ENCODE measurements at regions not wholly inside any gene's neighbourhood (a gene's known extent, or its start where the extent isn't known, plus 50 kb on each side); places are given as distances from the start of the nearest gene placed in this dataset.

DNA sequence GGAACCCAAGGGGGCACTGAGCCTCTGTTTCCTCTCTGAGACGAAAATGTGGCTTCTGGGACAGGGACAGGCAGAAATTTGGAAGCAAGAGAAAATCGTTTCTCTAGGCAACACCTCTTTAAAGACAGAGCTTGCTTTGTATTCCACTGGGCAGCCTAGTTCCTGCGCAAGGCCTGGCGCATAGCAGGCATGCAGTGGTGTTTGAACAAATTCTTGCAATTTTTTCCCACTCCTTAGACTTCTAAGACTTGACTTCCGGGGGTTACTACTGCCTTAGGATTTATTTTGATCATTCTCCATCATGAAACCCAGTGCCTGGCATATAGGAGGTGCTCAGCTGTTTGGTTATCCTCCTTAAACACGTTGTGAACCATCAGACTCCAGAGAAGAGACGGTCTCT, 249.0 kb upstream of the KCNG1 start:
- no TSS peak for BruUV-seq (replicated peaks)
- Histone ChIP-seq H3K27ac (ENCODE audit: extremely low read depth, low read depth, low read length) (no peak overlapping the region), H4K20me1 (replicated peaks; ENCODE audit: control insufficient read depth, insufficient read depth, low read length) (no peaks in the 10 kb centered on the region), H3K4me2 (ENCODE audit: insufficient read depth, low read length) (no peak overlapping the region), H3K9me3 (replicated peaks; ENCODE audit: control insufficient read depth, insufficient read depth, low read depth, low read length) (no peaks in the 10 kb centered on the region), H2AFZ (ENCODE audit: low read depth, low read length) (no peak overlapping the region), H3K36me3 (ENCODE audit: control insufficient read depth, insufficient read depth, low read length) (no peaks in the 10 kb centered on the region), H3K79me2 (ENCODE audit: control insufficient read depth, insufficient read depth, low read length) (no peaks in the 10 kb centered on the region), H3K9me1 (ENCODE audit: control insufficient read depth, insufficient read depth, low read length) (no peaks in the 10 kb centered on the region), H3K4me1 (replicated peaks in 1 of 2; ENCODE audit: control insufficient read depth in 2 of 2, insufficient read depth in 2 of 2, low read length in 2 of 2) (no peaks in the 10 kb centered on the region), H3K27me3 (ENCODE audit: control insufficient read depth in 2 of 2, insufficient read depth in 2 of 2, low read length in 2 of 2) (peaks cover 4 to 46% of the 10 kb centered on the region in 2 experiments; a peak in 4 of 5 replicates), H3K9ac (ENCODE audit: insufficient read depth in 1 of 2, low read depth in 2 of 2, low read length in 2 of 2) (no peak overlapping the region), H3K4me3 (no peak overlapping the region)
- DNase-seq (ENCODE audit: extremely low read depth in 1 of 4, low spot score in 3 of 4) (no peak), ATAC-seq (no peak), FAIRE-seq (no peak)
- intact Hi-C loops (cut with micrococcal nuclease): no loop called here
- POLR2A ChIA-PET: no interaction called here
- 4% methylated on average over 7 of the region's 7 CpGs for WGBS (ENCODE audit: insufficient coverage, low coverage, missing lambda C conversion rate)
- TF ChIP-seq, protein P1, sequence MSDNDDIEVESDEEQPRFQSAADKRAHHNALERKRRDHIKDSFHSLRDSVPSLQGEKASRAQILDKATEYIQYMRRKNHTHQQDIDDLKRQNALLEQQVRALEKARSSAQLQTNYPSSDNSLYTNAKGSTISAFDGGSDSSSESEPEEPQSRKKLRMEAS (CRISPR knock-in tag; IDR thresholded peaks at IDR 0.05): no peak
- TF ChIP-seq WHSC1 (IDR thresholded peaks at IDR 0.05; ENCODE audit: low read length): no peak
- TF ChIP-seq CEBPB (tag; IDR thresholded peaks at IDR 0.05): no peak
- TF ChIP-seq ZNF431 (CRISPR knock-in tag; IDR thresholded peaks at IDR 0.05): no peak
- TF ChIP-seq ZNF57 (CRISPR knock-in tag; IDR thresholded peaks at IDR 0.05): no peak
- TF ChIP-seq, protein P2, sequence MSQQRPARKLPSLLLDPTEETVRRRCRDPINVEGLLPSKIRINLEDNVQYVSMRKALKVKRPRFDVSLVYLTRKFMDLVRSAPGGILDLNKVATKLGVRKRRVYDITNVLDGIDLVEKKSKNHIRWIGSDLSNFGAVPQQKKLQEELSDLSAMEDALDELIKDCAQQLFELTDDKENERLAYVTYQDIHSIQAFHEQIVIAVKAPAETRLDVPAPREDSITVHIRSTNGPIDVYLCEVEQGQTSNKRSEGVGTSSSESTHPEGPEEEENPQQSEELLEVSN (IDR thresholded peaks at IDR 0.05; ENCODE audit: borderline replicate concordance in 1 of 2, extremely low read depth in 1 of 2, insufficient read depth in 1 of 2, insufficient read length in 1 of 2, low read depth in 1 of 2, low read length in 1 of 2, poor library complexity in 1 of 2, severe bottlenecking in 1 of 2): no peak
- TF ChIP-seq MIER1 (IDR thresholded peaks at IDR 0.05; ENCODE audit: low read depth): no peak
- no peak for TF ChIP-seq RUNX1 (IDR thresholded peaks at IDR 0.05; ENCODE audit: low read depth)
- no peak for TF ChIP-seq HNRNPK (IDR thresholded peaks at IDR 0.05; ENCODE audit: low read depth, low read length, poor library complexity, severe bottlenecking)
- TF ChIP-seq ZNF583 (CRISPR knock-in tag; IDR thresholded peaks at IDR 0.05): no peak
- no peak for TF ChIP-seq HMG20B (CRISPR knock-in tag; IDR thresholded peaks at IDR 0.05)
- no peak for TF ChIP-seq MEF2A (IDR thresholded peaks at IDR 0.05; ENCODE audit: control insufficient read depth, low read depth, low read length)
- TF ChIP-seq ZNF165 (CRISPR knock-in tag; IDR thresholded peaks at IDR 0.05; ENCODE audit: borderline replicate concordance): no peak
- TF ChIP-seq, protein P3, sequence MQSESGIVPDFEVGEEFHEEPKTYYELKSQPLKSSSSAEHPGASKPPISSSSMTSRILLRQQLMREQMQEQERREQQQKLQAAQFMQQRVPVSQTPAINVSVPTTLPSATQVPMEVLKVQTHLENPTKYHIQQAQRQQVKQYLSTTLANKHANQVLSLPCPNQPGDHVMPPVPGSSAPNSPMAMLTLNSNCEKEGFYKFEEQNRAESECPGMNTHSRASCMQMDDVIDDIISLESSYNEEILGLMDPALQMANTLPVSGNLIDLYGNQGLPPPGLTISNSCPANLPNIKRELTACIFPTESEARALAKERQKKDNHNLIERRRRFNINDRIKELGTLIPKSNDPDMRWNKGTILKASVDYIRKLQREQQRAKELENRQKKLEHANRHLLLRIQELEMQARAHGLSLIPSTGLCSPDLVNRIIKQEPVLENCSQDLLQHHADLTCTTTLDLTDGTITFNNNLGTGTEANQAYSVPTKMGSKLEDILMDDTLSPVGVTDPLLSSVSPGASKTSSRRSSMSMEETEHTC (IDR thresholded peaks at IDR 0.05): no peak
- in situ Hi-C loops (cut with MboI): no loop called here
- CTCF ChIA-PET (ENCODE audit: low intra/inter-chr PET ratio): no interaction called here

All from K562 (cell line).